Right atrium auricular region (tissue), 2 donors: ENCODE measurements at regions not wholly inside any gene's neighbourhood (a gene's known extent, or its start where the extent isn't known, plus 50 kb on each side); places are given as distances from the start of the nearest gene placed in this dataset.

ENCODE experiments used
- DNase-seq: peaks from one replicate; pipeline ENCODE4 v3.0.0-alpha.2; 2019; ENCODE audit warnings: low spot score
- H3K27ac ChIP-seq, 2 donors: fragments of 200-600 bp; sonication (generic); 1 replicate in 1 of 2; 2 replicates in 1 of 2; pipeline ENCODE4 v1.5.1; 2016 to 2019
- H3K27me3 ChIP-seq, 2 donors: fragments of 200-600 bp; sonication (generic); one replicate each; pipeline versions ENCODE4 v1.5.1 to v1.6.0; 2017 to 2019
- H3K36me3 ChIP-seq: fragments of 200-600 bp; sonication (generic); one replicate; pipeline ENCODE4 v1.5.1; 2016
- H3K4me1 ChIP-seq, 2 donors: fragments of 200-600 bp; sonication (generic); one replicate each; pipeline versions ENCODE4 v1.5.1 to v1.6.0; 2017 to 2019
- H3K4me3 ChIP-seq, 2 donors: fragments of 200-600 bp; sonication (generic); 1 replicate in 1 of 2; 2 replicates in 1 of 2; pipeline ENCODE4 v1.5.1; 2017 to 2019; ENCODE audit warnings: mild to moderate bottlenecking in 1 of 2, moderate library complexity in 1 of 2
- H3K9me3 ChIP-seq, 2 donors: fragments of 200-600 bp; sonication (generic); one replicate each; pipeline ENCODE4 v1.5.1; 2019
- TF ChIP-seq, protein P1 (sequence below), 2 donors: fragments of 200-600 bp; sonication (generic); IDR thresholded peaks; one replicate each; pipeline ENCODE4 v1.5.1; 2019; ENCODE audit warnings: antibody characterized with exemption in 2 of 2

DNA sequence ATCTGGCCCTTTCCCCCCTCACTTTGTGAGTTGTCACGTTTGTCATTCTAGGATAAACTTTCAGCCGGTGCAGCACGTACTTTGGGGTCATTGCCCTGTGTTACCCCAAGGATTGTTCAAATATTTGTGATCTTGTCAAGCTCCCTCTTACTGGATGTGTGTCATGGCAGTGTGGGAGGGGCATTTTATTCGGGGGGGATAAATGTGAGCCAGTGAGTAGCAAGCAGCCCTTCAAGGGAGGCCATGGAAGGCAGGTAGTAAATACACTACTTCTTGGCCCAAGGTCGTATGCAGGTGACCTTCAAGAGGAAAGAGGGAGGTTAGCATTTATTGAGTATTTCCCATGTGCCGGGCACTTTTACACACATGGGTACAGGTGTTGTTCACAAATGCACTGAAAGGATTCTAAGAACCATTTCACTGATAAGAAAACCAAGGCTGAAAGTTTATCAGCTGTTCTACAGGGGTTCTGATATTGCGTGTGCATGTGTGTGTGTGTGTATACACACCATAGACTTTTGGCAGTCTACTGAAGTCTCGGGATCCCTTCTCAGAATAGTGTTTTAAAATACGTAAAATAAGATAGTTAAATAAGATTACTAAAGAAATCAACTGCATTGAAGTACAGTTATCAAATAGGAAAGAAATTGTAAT lies 410.3 kb upstream of the TBX3 start:
- Histone ChIP-seq H3K36me3 (no peaks in the 10 kb centered on the region), H3K27ac (no peak overlapping the region), H3K27me3 (no peaks in the 10 kb centered on the region), H3K4me3 (no peak overlapping the region), H3K9me3 (no peaks in the 10 kb centered on the region), H3K4me1 (no peaks in the 10 kb centered on the region)
- TF ChIP-seq, protein P1, sequence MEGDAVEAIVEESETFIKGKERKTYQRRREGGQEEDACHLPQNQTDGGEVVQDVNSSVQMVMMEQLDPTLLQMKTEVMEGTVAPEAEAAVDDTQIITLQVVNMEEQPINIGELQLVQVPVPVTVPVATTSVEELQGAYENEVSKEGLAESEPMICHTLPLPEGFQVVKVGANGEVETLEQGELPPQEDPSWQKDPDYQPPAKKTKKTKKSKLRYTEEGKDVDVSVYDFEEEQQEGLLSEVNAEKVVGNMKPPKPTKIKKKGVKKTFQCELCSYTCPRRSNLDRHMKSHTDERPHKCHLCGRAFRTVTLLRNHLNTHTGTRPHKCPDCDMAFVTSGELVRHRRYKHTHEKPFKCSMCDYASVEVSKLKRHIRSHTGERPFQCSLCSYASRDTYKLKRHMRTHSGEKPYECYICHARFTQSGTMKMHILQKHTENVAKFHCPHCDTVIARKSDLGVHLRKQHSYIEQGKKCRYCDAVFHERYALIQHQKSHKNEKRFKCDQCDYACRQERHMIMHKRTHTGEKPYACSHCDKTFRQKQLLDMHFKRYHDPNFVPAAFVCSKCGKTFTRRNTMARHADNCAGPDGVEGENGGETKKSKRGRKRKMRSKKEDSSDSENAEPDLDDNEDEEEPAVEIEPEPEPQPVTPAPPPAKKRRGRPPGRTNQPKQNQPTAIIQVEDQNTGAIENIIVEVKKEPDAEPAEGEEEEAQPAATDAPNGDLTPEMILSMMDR (IDR thresholded peaks at IDR 0.05), result no peak
- DNase-seq, result no peak

DNA sequence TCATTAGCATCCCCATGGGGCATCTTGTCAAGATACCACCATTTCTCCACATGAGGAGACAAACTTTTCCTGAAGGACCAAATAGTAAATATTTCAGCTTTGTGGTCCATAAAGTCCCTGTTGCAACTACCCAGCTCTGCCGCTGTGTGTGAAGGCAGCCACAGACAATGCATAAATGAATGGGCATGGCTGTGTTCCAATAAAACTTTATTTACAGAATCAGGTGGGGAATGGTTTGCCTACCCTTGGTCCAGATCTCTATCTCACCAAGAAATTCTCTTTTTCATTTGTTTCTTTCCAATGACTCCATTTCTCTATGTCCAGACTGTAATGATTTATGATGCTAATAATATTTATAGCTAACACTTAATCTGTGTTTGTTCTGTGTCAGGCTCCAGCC lies 409.3 kb upstream of the TBX3 start:
- Histone ChIP-seq H3K27me3 (no peaks in the 10 kb centered on the region), H3K9me3 (no peaks in the 10 kb centered on the region), H3K36me3 (no peaks in the 10 kb centered on the region), H3K4me3 (no peak overlapping the region), H3K4me1 (no peaks in the 10 kb centered on the region), H3K27ac (no peak overlapping the region)
- TF ChIP-seq, protein P1 (IDR thresholded peaks at IDR 0.05), result no peak
- DNase-seq, result no peak

DNA sequence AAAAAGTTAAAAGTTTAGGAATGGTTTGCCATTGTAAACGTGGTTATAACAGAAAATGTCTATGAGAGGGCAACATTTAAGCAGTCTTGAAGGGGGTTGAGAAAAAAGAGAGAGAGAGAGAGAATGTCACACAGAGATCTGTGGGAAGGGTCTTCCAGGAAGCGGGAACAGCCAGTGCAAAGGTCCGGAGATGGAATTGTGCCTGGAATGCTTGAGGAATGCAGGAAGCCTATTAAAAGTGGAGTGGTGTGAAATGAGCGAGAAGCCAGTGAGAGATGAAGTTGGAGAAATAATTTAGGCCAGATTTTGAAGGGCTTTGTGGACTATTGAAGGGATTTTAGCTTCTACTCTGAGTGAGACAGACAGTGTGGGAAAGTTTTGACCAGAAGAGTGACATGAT lies 406.8 kb upstream of the TBX3 start:
- no peaks in the 10 kb centered on the region for H3K9me3 ChIP-seq

DNA sequence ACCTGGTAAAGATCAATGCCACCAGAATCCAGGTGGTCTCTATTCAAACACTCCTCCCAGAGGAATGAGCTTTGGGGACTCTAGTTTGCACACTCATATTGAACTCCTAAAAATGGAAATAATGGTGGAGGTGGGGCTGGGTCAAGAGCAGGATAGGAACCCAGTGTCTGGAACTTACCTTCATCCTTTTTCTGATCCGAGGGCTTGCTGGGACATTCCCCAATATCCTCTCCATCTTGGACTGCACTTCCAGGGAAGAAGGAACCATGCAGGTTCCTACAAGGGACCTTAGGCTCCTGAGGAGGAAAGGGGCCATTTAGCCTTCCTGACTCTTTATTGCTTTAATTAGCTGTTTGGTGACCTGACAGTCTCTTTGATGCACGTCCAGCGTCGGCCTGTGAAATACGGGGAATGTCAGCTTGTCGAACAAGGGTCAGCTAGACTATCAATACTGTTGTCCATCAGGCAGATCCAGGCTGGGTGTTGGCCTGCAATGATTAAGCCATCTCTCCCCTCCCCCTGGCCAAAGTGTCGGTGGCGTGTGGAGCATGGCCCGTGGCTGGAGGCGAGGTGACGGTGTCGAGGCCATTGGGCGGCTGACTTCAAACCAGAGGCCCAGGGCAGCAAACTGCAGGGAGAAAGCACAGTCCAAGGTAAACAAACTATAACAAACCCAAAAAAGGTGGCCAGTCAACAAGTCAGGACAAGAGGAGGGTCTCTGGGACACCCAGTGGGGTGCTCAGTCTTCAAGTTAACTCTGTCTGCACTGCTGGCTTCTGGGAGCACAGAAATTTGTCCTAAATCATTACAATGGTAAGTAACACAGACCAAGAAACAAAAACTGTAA lies 405.2 kb upstream of the TBX3 start:
- DNase-seq, result no peak
- Histone ChIP-seq H3K27me3 (no peaks in the 10 kb centered on the region), H3K4me1 (no peaks in the 10 kb centered on the region), H3K9me3 (no peaks in the 10 kb centered on the region), H3K27ac (no peak overlapping the region), H3K4me3 (no peak overlapping the region), H3K36me3 (no peaks in the 10 kb centered on the region)
- TF ChIP-seq, protein P1 (IDR thresholded peaks at IDR 0.05), result no peak

More for the DNA sequence above, 406.8 kb upstream of the TBX3 start:
- no peak for DNase-seq
- H3K36me3 ChIP-seq, result no peaks in the 10 kb centered on the region
- H3K4me3 ChIP-seq, result no peak overlapping the region
- TF ChIP-seq, protein P1 (IDR thresholded peaks at IDR 0.05), result no peak
- no peak overlapping the region for H3K27ac ChIP-seq
- H3K4me1 ChIP-seq, result no peaks in the 10 kb centered on the region
- H3K27me3 ChIP-seq, result no peaks in the 10 kb centered on the region

DNA sequence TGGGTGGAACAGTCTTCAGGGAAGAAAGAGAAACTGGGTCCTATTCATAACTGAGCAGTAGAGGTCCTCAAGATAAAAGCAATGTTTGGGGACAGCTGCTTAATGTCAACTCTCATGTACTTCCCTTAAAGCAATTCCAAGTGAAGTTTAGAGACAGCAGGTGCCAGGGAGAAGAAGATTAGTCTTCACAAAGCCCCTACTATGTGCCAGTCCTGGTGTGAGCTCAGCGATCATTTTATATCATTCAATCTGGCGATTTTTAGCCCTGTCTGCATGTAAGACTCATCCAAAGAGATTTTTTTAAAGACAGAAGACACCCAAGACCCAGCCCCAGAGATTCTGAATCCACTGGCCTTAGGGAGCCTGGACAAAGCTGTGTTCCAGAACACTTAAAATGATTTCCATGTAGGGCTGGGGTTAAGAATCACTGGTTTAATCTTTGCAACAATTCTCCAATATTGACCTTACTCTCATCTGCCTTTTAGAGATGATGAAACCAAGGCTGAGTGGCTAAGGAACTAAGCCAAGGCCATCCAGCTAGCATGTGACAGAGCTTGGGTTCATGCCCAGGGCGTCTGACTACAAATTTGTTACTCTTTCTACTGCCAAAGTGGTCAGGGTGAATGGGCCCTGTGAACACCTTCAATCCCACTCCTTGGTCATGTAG lies 404.5 kb upstream of the TBX3 start:
- Histone ChIP-seq H3K27me3 (no peaks in the 10 kb centered on the region), H3K9me3 (no peaks in the 10 kb centered on the region), H3K27ac (no peak overlapping the region), H3K36me3 (no peaks in the 10 kb centered on the region), H3K4me1 (no peaks in the 10 kb centered on the region), H3K4me3 (no peak overlapping the region)
- no peak for DNase-seq
- TF ChIP-seq, protein P1 (IDR thresholded peaks at IDR 0.05), result no peak
